ENCODE measurements at regions not wholly inside any gene's neighbourhood (a gene's known extent, or its start where the extent isn't known, plus 50 kb on each side); places are given as distances from the start of the nearest gene placed in this dataset.

- 96% methylated on average over 4 of the region's 4 CpGs for WGBS
- Histone ChIP-seq H3K27ac (ENCODE audit: low read depth in 1 of 2, low read length in 1 of 2) (no peak overlapping the region), H3K9me3 (ENCODE audit: control insufficient read depth in 2 of 2, insufficient read depth in 1 of 2, low read length in 1 of 2) (no peaks in the 10 kb centered on the region), H3K4me1 (ENCODE audit: control insufficient read depth in 2 of 2, insufficient read depth in 2 of 2, low read length in 2 of 2) (no peaks in the 10 kb centered on the region), H3K36me3 (ENCODE audit: control insufficient read depth in 2 of 2, insufficient read depth in 2 of 2, low read length in 1 of 2) (no peaks in the 10 kb centered on the region), H3K4me3 (ENCODE audit: low read length in 2 of 2) (no peak overlapping the region), H3K27me3 (ENCODE audit: control insufficient read depth in 2 of 2, insufficient read depth in 1 of 2, low read length in 1 of 2) (no peaks in the 10 kb centered on the region)
- no peak for DNase-seq (ENCODE audit: low read depth in 6 of 9, low spot score in 9 of 9)
Measured at GRCh38 chr6:24016857-24017256, 109.2 kb upstream of the NRSN1 start.

DNA sequence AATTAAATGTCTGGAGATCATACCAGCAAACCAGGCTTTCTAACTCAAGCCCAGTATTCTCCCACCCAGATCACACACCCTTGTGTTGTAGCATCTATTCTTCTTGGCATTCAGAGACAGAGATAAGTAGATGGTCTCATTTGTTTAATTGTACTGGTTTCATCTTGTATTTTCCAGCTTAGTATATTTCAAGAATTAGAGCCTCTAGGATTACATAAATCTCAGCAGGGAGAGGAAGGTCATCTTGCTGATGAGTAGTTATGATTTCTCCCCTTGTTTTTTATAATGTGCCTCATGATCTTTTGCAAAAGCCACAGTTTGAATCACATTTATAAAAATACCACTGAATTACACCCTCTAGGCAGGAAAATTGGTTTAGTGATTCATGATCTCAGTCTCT is 106.6 kb upstream of the NRSN1 start:
- no peaks in the 10 kb centered on the region for H3K27me3 ChIP-seq (ENCODE audit: control insufficient read depth in 2 of 2, insufficient read depth in 1 of 2, low read length in 1 of 2)
- no peak for DNase-seq (ENCODE audit: low read depth in 6 of 9, low spot score in 9 of 9)

GRCh38 chr6:24019830-24020229 is 106.2 kb upstream of the NRSN1 start:
- no peaks in the 10 kb centered on the region for H3K4me1 ChIP-seq (ENCODE audit: control insufficient read depth in 2 of 2, insufficient read depth in 2 of 2, low read length in 2 of 2)

More for the DNA sequence above, 106.6 kb upstream of the NRSN1 start:
- no peaks in the 10 kb centered on the region for H3K36me3 ChIP-seq (ENCODE audit: control insufficient read depth in 2 of 2, insufficient read depth in 2 of 2, low read length in 1 of 2)
- no peak overlapping the region for H3K4me3 ChIP-seq (ENCODE audit: low read length in 2 of 2)
- H3K4me1 ChIP-seq (ENCODE audit: control insufficient read depth in 2 of 2, insufficient read depth in 2 of 2, low read length in 2 of 2): no peaks in the 10 kb centered on the region
- H3K9me3 ChIP-seq (ENCODE audit: control insufficient read depth in 2 of 2, insufficient read depth in 1 of 2, low read length in 1 of 2): no peaks in the 10 kb centered on the region
- H3K27ac ChIP-seq (ENCODE audit: low read depth in 1 of 2, low read length in 1 of 2): no peak overlapping the region

GRCh38 chr6:24026050-24026449 is 100.0 kb upstream of the NRSN1 start:
- DNase-seq (ENCODE audit: low read depth in 6 of 9, low spot score in 9 of 9): no peak
- Histone ChIP-seq H3K27ac (ENCODE audit: low read depth in 1 of 2, low read length in 1 of 2) (no peak overlapping the region), H3K9me3 (ENCODE audit: control insufficient read depth in 2 of 2, insufficient read depth in 1 of 2, low read length in 1 of 2) (no peaks in the 10 kb centered on the region), H3K4me1 (ENCODE audit: control insufficient read depth in 2 of 2, insufficient read depth in 2 of 2, low read length in 2 of 2) (no peaks in the 10 kb centered on the region), H3K4me3 (ENCODE audit: low read length in 2 of 2) (no peak overlapping the region), H3K27me3 (ENCODE audit: control insufficient read depth in 2 of 2, insufficient read depth in 1 of 2, low read length in 1 of 2) (no peaks in the 10 kb centered on the region), H3K36me3 (ENCODE audit: control insufficient read depth in 2 of 2, insufficient read depth in 2 of 2, low read length in 1 of 2) (no peaks in the 10 kb centered on the region)
- 71% methylated on average over 1 of the region's 1 CpG for WGBS

More at GRCh38 chr6:24019830-24020229, 106.2 kb upstream of the NRSN1 start:
- no peak for DNase-seq (ENCODE audit: low read depth in 6 of 9, low spot score in 9 of 9)
- Histone ChIP-seq H3K36me3 (ENCODE audit: control insufficient read depth in 2 of 2, insufficient read depth in 2 of 2, low read length in 1 of 2) (no peaks in the 10 kb centered on the region), H3K9me3 (ENCODE audit: control insufficient read depth in 2 of 2, insufficient read depth in 1 of 2, low read length in 1 of 2) (no peaks in the 10 kb centered on the region), H3K4me3 (ENCODE audit: low read length in 2 of 2) (no peak overlapping the region), H3K27ac (ENCODE audit: low read depth in 1 of 2, low read length in 1 of 2) (no peak overlapping the region), H3K27me3 (ENCODE audit: control insufficient read depth in 2 of 2, insufficient read depth in 1 of 2, low read length in 1 of 2) (no peaks in the 10 kb centered on the region)
- 88% methylated on average over 5 of the region's 5 CpGs for WGBS

GRCh38 chr6:24031496-24031895 is 94.5 kb upstream of the NRSN1 start:
- Histone ChIP-seq H3K4me3 (ENCODE audit: low read length in 2 of 2) (no peak overlapping the region), H3K27ac (ENCODE audit: low read depth in 1 of 2, low read length in 1 of 2) (no peak overlapping the region), H3K36me3 (ENCODE audit: control insufficient read depth in 2 of 2, insufficient read depth in 2 of 2, low read length in 1 of 2) (no peaks in the 10 kb centered on the region), H3K9me3 (ENCODE audit: control insufficient read depth in 2 of 2, insufficient read depth in 1 of 2, low read length in 1 of 2) (peaks cover 0 to 7% of the 10 kb centered on the region in 2 donors), H3K4me1 (ENCODE audit: control insufficient read depth in 2 of 2, insufficient read depth in 2 of 2, low read length in 2 of 2) (no peaks in the 10 kb centered on the region), H3K27me3 (ENCODE audit: control insufficient read depth in 2 of 2, insufficient read depth in 1 of 2, low read length in 1 of 2) (no peaks in the 10 kb centered on the region)
- no peak for DNase-seq (ENCODE audit: low read depth in 6 of 9, low spot score in 9 of 9)
- 95% methylated on average over 2 of the region's 2 CpGs for WGBS

GRCh38 chr6:24032896-24033688 is 92.9 kb upstream of the NRSN1 start:
- Histone ChIP-seq H3K4me3 (ENCODE audit: low read length in 2 of 2) (no peak overlapping the region), H3K27me3 (ENCODE audit: control insufficient read depth in 2 of 2, insufficient read depth in 1 of 2, low read length in 1 of 2) (no peaks in the 10 kb centered on the region), H3K27ac (ENCODE audit: low read depth in 1 of 2, low read length in 1 of 2) (no peak overlapping the region), H3K36me3 (ENCODE audit: control insufficient read depth in 2 of 2, insufficient read depth in 2 of 2, low read length in 1 of 2) (no peaks in the 10 kb centered on the region), H3K9me3 (ENCODE audit: control insufficient read depth in 2 of 2, insufficient read depth in 1 of 2, low read length in 1 of 2) (peaks cover 0 to 7% of the 10 kb centered on the region in 2 donors), H3K4me1 (ENCODE audit: control insufficient read depth in 2 of 2, insufficient read depth in 2 of 2, low read length in 2 of 2) (no peaks in the 10 kb centered on the region)
- DNase-seq (ENCODE audit: low read depth in 6 of 9, low spot score in 9 of 9): no peak
- WGBS: 94% methylated on average over 4 of the region's 4 CpGs

DNA sequence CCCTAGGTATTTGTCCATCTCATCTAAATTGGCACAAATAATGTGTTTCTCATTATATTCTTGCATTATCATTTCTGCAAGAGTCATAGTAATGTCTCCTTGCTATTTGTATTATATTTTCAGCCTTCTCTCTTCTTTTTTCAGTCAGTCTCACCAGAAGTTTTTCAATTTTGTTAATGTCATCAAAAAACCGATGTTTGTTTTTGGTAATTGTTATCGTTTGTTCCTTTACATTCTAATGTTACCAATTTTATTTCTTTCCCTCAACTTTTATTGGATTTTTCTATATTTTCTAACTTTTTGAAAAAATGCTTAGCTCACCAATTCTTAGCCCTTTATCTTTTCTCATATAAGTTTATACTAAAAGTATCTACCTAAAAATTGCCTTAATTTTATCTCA is 82.2 kb upstream of the NRSN1 start:
- Histone ChIP-seq H3K4me1 (ENCODE audit: control insufficient read depth in 2 of 2, insufficient read depth in 2 of 2, low read length in 2 of 2) (no peaks in the 10 kb centered on the region), H3K27me3 (ENCODE audit: control insufficient read depth in 2 of 2, insufficient read depth in 1 of 2, low read length in 1 of 2) (no peaks in the 10 kb centered on the region), H3K9me3 (ENCODE audit: control insufficient read depth in 2 of 2, insufficient read depth in 1 of 2, low read length in 1 of 2) (peaks cover 0 to 6% of the 10 kb centered on the region in 2 donors), H3K27ac (ENCODE audit: low read depth in 1 of 2, low read length in 1 of 2) (no peak overlapping the region), H3K36me3 (ENCODE audit: control insufficient read depth in 2 of 2, insufficient read depth in 2 of 2, low read length in 1 of 2) (no peaks in the 10 kb centered on the region), H3K4me3 (ENCODE audit: low read length in 2 of 2) (no peak overlapping the region)
- 97% methylated on average over 2 of the region's 2 CpGs for WGBS
- no peak for DNase-seq (ENCODE audit: low read depth in 6 of 9, low spot score in 9 of 9)

DNA sequence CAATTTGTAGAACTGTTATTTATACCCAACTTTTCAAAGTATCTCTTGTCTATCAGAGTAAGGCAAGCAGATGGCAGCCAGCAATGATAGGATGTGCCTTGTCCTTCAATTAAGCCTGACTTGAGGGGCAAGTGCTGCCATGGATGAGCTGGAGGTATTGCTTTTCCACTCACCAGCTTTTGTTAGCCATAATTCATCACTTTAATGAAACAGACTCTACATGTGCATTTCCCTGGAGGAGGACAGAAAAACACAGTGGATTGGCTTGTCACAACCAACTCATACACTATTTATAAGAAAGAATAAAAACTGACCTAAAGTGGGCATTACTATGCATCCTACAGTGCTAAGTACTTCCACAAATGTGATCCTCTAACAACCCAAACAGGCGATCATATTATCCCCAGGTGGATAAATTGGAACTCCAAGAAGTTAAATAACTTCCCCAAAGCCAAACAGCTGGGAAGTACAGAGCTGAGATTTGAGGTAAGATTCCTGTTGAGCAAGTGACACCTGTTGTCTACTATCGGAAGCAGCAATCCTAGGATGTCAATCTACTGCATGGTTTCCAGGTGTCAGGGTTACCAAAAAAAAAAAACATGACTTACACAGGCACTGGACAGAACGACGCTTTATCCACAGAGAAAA is 73.9 kb upstream of the NRSN1 start:
- Histone ChIP-seq H3K27ac (ENCODE audit: low read depth in 1 of 2, low read length in 1 of 2) (no peak overlapping the region), H3K9me3 (ENCODE audit: control insufficient read depth in 2 of 2, insufficient read depth in 1 of 2, low read length in 1 of 2) (no peaks in the 10 kb centered on the region), H3K36me3 (ENCODE audit: control insufficient read depth in 2 of 2, insufficient read depth in 2 of 2, low read length in 1 of 2) (no peaks in the 10 kb centered on the region), H3K27me3 (ENCODE audit: control insufficient read depth in 2 of 2, insufficient read depth in 1 of 2, low read length in 1 of 2) (no peaks in the 10 kb centered on the region), H3K4me3 (ENCODE audit: low read length in 2 of 2) (no peak overlapping the region), H3K4me1 (ENCODE audit: control insufficient read depth in 2 of 2, insufficient read depth in 2 of 2, low read length in 2 of 2) (no peaks in the 10 kb centered on the region)
- WGBS: 93% methylated on average over 4 of the region's 4 CpGs
- no peak for DNase-seq (ENCODE audit: low read depth in 6 of 9, low spot score in 9 of 9)

DNA sequence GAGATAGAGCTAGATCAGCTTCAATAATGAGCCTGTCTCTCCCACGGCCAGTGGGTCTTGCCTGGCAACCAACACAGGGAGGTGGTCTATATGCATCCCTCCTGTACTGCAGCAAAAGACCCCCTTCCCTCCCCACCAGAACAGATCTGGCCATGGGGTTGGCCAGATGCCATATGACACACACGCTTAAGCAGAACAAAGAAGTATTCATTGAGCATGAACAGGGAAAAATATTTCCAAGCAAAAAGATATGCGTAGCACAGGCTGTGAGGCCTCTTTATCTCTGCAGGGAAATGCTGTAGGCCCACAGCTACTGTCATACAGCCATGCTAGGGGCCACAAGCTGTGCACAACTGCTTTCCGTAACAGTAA is 73.4 kb upstream of the NRSN1 start:
- WGBS: 90% methylated on average over 4 of the region's 4 CpGs
- no peak for DNase-seq (ENCODE audit: low read depth in 6 of 9, low spot score in 9 of 9)

More for the DNA sequence above, 73.4 kb upstream of the NRSN1 start:
- no peaks in the 10 kb centered on the region for H3K4me1 ChIP-seq (ENCODE audit: control insufficient read depth in 2 of 2, insufficient read depth in 2 of 2, low read length in 2 of 2)
- no peaks in the 10 kb centered on the region for H3K36me3 ChIP-seq (ENCODE audit: control insufficient read depth in 2 of 2, insufficient read depth in 2 of 2, low read length in 1 of 2)
- H3K4me3 ChIP-seq (ENCODE audit: low read length in 2 of 2): no peak overlapping the region
- H3K27me3 ChIP-seq (ENCODE audit: control insufficient read depth in 2 of 2, insufficient read depth in 1 of 2, low read length in 1 of 2): no peaks in the 10 kb centered on the region
- no peak overlapping the region for H3K27ac ChIP-seq (ENCODE audit: low read depth in 1 of 2, low read length in 1 of 2)
- no peaks in the 10 kb centered on the region for H3K9me3 ChIP-seq (ENCODE audit: control insufficient read depth in 2 of 2, insufficient read depth in 1 of 2, low read length in 1 of 2)
